GM12865 (cell line): ENCODE measurements at regions not wholly inside any gene's neighbourhood (a gene's known extent, or its start where the extent isn't known, plus 50 kb on each side); places are given as distances from the start of the nearest gene placed in this dataset.

Source experiments
- DNase-seq: peaks from one replicate; pipeline ENCODE4 v3.0.0; 2010; ENCODE audit warnings: low read depth
- H3K4me3 ChIP-seq: 2 replicates; pipeline ENCODE4 v1.5.1; 2011; ENCODE audit warnings: mild to moderate bottlenecking, low read depth, low read length, control low read depth
- CTCF ChIP-seq: IDR thresholded peaks from 2 replicates; pipeline ENCODE4 v1.5.1; 2011; ENCODE audit warnings: low read length, control low read depth, low read depth, inconsistent platforms; ENCODE audit not compliant: insufficient read depth; ENCODE audit errors: missing control alignments

GRCh38 chr2:23306401-23306800, 78.6 kb upstream of the KLHL29 start:
- no peak for TF ChIP-seq CTCF
- DNase-seq = no peak
- no peak overlapping the region for H3K4me3 ChIP-seq

DNA sequence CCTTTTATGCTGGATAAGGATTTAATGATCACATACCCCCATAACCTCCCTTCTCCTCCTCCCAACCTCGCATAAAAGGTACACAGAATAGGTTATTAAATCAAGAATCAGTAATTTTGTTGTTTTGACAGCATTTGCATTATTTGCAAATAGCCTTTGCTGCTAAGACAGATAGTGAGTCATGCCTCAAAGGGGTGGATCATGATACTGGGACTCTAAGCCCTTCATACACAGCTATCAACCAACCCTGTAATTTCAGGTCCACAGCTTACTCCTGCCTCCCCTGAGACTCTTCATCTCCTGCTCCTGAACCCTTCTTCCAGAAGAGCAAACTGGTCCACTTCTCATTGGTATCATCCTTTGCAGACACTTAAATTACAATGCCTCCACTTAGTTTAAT, 73.8 kb upstream of the KLHL29 start:
- DNase-seq = no peak
- H3K4me3 ChIP-seq = no peak overlapping the region
- no peak for TF ChIP-seq CTCF

GRCh38 chr2:23312996-23313606, 71.9 kb upstream of the KLHL29 start:
- DNase-seq = peak; percentile 66
- TF ChIP-seq CTCF = peak; percentile 94

GRCh38 chr2:23314687-23315086, 70.3 kb upstream of the KLHL29 start:
- H3K4me3 ChIP-seq = no peak overlapping the region
- DNase-seq = no peak
- TF ChIP-seq CTCF = no peak

More at GRCh38 chr2:23312996-23313606, 71.9 kb upstream of the KLHL29 start:
- H3K4me3 ChIP-seq = no peak overlapping the region

DNA sequence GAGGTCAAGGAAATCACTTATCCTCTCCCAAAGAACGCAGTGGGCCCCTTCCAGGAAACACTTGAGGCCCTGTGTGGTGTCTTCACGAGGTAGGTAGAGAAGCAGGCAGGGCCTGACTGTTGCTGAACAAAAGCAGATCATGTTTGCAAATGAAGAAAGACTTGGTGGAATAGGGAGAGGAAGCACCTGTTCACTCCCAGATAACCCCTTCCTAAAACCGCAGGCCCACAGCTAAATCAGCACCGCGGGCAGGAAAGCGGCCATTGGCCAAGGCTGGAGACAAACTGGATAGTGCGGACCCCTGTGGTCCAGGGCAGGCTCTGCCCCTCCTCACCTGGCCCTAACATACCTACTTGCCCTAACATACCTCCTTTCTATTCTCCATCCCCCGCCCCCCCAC, 64.9 kb upstream of the KLHL29 start:
- no peak for DNase-seq
- no peak overlapping the region for H3K4me3 ChIP-seq
- TF ChIP-seq CTCF = no peak

DNA sequence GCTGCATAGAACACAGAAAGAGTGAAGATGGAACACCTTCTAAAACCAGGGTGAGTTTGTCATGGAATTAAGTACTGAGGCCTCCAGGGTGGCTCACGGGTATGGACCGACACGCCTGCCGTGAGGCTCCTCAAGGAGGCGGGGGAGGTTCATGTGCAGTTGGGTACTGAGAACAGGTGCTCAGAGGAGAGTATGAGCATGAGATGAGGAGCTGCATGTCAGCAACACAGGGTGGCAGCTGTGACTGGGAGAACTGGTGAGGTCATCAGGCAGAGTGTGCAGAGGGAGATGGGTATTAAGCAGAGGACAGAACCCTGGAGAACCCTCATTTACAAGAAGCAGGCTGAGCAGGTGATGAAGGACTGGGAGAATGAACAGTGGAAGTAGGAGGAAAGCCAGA, 63.2 kb upstream of the KLHL29 start:
- no peak for TF ChIP-seq CTCF
- no peak overlapping the region for H3K4me3 ChIP-seq
- no peak for DNase-seq

DNA sequence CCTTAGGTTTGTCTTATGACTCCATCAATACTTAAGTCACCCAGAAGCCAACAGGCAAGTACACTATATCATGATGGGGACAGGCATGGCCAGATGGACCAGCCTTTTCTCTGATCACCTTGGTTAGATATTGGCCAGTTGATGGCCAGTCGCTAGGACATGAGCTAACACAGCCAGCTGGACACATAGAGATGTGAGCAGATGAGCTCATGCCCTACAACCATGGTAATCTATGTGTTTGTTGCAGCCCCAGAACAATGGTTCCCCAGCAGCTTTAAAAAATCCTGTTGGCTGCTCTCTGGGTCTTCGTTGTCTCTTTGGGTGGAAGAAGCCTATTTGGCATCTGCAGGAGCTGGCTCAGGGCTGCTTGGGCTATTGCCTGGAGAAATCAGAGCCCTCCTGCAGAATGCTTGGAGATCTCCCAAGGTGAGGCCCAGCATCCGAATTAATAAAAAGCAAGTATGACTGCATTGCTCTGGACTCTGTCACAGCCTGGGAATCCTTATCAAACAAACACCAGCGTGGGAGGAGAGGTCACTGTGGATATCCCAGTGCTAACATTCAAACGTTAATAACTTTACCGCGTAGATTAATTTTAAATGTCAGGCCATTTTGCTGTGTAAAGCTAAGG, 62.3 kb upstream of the KLHL29 start:
- no peak for TF ChIP-seq CTCF
- DNase-seq = no peak
- no peak overlapping the region for H3K4me3 ChIP-seq
